ENCODE measurements at regions not wholly inside any gene's neighbourhood (a gene's known extent, or its start where the extent isn't known, plus 50 kb on each side); places are given as distances from the start of the nearest gene placed in this dataset.

GRCh38 chr2:41387519-41387918, 660.3 kb upstream of the PKDCC start:
- TF ChIP-seq CTCF (conservative IDR thresholded peaks at IDR 0.05; ENCODE audit: low read length) (no peak), EZH2phosphoT487 (IDR thresholded peaks at IDR 0.05; ENCODE audit: borderline replicate concordance, low read depth, low read length) (no peak)
